ENCODE measurements at regions not wholly inside any gene's neighbourhood (a gene's known extent, or its start where the extent isn't known, plus 50 kb on each side); places are given as distances from the start of the nearest gene placed in this dataset.

DNA sequence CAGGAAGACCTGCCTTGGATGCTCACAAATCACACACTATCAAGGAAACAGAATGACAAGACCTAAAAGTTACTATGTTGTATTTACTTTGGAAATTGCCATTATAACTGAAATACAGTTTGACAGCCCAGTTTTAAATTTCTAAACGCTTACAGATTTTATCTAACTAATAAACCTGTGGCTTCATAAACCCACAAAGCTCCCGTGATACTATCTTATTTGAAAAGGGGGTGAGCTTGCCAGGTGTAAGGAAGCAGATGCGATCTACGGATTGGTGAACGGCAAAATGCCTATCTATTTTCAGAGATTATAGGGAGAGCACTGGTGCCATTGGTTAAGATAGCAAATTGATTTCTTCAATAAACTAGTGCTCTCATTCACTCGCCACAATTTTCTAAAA lies 485.5 kb downstream of the BCAT1 start:
- DNase-seq = no peak

DNA sequence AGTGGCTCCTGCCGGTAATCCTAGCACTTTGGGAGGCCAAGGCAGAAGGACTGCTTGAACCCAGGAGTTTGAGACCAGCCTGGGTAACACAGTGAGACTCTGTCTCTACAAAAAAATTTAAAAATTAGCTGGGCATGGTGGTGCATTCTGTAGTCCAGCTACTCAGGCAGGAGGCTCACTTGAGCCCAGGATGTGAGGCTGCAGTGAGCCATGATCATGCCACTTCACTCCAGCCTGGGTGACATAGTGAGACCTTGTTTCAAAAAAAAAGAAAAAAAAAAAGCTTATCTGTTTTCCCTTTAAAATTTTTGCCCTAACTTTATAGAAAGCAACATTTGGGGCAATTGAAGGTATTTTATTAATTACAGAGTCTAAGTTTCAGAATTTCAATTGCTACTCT lies 486.0 kb downstream of the BCAT1 start:
- DNase-seq = no peak

DNA sequence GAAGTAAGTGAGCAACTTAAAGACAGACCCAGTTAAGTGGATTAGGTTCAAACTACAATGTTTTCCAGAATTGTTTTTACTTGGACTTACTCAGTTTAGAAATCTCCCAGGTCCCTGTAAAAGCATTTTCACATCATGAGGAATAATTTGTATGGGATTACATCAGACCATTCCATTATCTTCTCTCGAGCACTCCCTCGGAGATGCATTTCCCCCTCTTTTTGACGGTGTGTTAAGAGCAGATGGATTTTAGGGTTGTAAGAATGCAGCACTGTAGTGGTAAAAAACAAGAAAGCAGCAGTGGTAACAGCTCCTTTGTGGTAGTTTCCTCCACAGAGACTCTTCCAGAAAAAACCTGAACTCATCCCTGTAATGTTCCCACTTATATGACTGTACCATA lies 488.4 kb downstream of the BCAT1 start:
- no peak for DNase-seq

DNA sequence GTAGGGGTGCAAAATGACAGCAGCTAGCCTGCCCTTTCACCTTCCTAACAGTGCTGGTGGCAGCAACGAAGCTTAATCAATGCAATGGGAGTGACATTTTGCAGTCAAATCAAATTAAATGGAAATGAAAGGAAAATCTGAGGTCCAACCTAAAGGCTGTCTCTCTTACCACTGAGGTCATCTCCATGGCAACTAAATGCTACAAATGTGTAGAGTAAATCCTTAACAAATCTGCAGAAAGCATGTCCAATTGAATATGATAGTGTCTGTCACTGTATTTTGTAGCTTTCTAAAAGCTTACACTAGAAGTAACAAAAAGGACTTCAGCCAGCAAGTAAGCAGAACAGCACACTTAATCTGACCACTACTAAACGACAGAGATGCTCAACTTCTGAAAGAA lies 488.8 kb downstream of the BCAT1 start:
- no peak for DNase-seq

DNA sequence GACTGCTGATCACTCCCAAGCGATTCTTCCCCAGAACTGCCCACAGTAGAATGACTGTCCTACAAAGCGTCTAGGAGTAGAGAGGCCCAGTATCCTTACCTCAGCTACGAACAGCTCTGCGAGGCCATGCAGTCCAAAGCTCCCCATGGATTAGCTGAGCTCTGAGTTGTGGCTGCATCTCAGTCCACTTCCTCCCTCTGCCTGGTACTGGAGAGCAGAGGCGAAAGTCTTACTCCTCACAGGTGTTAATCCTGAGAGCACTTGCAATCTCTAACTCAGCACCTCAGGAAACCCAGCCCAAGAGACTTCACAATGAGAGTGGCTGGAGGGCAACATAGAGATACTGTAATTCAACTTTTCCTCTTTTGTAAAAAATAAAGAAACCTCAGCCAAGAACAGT lies 493.1 kb downstream of the BCAT1 start:
- DNase-seq = no peak

DNA sequence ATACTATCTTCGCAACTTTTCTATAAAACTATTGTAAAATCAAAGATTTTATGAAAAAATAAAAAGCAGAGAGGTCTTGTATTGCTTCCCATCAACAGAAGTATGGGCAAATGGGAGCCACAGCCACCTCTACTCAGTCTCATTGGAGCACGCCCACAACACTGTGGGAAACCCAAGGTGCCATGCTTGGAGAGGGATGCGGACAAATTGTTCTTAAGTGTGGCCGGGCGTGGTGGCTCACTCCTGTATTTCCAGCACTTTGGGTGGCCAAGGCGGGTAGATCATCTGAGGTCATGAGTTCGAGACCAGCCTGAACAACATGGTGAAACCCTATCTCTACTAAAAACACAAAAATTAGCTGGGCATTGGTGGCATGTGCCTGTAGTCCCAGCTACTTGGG lies 498.2 kb upstream of the SOX5 start:
- no peak for DNase-seq

DNA sequence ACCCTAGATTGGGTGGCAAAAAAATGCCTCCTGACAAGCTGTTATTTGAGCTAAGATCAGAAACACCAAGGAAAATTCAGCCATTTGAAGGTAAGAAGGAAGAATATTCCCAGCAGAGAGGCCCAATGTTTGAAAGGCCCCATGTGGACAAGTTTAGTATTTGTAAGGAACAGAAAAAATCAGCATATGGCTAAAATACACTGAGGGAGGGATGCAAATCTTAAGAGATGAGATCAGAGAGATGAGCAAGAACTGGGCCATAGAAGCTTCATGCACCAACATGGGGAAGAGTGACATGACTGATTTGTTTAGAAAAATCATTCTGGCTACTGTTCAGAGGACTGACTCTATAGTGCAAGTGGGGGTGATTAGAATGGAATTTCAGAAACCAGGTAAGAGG lies 496.8 kb upstream of the SOX5 start:
- DNase-seq = no peak

DNA sequence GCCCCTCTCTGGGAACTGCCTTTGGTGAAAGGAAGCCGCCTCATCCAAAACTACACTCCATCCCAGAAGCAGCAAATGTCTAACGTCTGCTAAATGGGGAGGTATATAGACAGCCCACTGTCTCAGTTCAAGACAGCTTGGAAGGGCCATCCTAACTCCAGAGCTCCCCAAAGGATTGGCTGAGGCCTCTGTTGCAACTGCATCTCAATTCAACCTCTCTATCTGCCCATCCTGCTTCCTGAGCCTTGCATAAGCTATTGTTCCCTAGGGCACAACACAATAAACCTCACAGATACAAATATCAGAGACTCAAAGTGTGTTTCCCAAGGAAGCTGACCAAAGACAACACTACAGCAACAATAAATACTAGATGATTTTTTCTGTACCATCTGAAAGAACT lies 495.2 kb upstream of the SOX5 start:
- DNase-seq = no peak

DNA sequence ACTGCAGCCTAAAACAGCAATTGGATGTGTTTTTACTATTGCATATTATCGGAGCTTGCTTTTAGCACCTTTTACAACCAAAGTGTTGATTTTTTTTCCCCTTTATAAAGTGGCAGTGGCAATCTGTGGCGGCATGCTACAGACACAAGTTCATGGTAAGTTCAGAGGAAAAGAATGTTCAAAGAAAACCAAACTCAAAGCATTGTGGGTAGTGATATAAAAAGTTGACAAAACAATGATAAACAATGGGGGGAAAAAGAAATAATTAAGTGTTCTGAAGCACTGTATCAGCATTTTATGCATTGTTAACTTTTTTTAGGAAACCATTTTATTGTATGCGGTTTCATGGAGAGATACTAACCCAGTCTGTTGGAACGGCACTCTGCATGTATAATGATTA lies 492.0 kb upstream of the SOX5 start:
- no peak for DNase-seq

DNA sequence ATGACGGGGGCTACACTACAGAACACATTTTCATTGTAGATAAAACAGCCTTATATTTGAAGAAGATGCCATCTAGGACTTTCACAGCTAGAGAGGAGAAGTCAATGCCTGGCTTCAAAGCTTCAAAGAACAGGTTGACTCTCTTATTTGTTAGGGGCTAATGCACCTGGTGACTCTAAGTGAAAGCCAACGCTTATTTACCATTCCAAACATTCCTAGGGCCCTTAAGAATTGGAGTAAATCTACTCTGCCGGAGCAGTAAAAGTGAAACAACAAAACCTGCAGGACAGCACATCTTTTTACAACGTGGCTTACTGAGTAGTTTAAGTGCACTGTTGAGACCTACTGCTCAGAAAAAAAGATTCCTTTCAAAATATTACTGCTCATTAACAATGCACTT lies 487.2 kb upstream of the SOX5 start:
- no peak for DNase-seq

DNA sequence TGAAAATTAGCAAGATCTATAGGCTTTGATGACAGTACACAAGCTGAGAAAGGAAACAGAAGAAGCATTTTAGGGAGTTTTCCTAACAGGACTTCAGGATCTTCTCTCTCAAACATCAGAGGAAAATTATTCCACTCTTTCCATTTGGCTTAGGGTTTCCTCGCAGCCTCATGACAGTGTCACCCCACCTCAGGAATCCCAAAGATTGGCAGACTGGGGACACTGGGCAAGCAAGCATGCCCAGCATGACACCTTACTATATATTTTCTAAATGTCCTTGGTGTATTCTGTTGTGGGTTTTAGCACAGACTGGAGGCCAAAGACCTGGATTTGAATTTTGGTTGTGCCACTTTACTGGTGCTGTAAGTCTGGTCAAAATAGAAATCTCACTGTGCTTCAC lies 482.4 kb upstream of the SOX5 start:
- DNase-seq = no peak

DNA sequence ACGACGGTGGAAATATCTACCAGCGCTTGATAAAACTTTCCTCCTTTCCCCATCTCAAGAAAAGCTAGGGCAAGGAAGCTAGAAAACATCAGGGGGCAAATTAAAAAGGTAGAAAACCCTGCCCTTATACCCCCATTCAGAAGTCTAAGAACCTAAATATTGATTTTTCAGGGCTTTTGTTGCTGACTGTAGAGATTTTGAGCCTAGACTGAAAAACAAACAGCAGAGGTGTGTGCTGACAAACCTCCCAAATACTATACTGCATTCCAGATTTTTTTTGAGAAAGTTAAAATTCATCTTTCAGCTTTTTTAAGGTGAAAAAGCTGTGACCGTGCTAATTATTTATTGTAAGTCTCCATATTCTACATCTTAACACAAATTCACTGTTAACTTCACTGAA lies 478.3 kb upstream of the SOX5 start:
- DNase-seq = no peak

DNA sequence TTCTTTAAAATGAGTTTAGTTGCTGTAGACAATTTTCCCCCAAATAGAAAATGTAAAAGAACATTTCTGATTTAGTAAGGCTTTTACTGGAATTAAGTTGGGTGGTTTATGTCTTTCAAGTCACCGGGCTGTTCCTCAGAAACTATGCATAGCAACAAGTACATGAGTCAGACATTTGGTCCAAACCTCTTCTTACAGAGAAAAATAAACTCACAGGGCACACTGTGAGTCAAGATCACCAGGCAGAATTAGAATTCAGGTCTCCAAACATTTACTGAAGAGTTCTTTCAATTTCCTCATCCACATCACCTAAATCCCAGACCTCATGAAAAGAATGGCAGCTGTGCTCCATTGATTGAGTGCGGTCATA lies 476.1 kb upstream of the SOX5 start:
- DNase-seq = no peak

DNA sequence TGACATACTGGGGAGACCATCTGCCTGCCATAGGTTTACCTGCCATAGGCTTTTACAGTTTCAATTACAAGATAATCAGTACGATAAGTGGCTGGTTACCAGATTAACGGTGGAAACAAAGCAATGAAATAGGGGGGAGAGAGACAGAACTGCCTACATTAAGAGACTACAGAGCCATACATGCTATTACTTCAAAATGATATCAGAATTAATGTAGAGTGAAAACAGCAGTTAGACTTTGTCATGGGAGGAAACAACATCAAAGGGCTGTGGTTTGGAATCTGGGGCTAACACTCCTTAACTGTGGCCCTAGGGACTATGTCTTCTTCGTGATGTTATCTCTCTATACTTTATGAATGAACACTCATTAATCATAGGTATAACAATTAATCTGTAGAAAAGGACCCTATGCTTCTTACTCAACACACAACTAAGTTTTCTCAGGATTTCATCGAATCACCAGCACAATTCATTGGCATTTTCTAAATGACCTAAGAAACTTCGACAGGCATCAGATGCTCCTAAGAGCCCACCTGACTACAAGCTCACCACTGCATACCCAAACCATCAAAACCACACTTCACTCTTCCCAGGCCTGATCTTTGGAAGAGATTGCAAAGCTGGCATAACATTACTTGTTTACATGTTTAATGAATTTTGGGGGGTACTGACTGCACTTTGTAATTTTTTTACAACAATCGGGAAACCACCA lies 475.6 kb upstream of the SOX5 start:
- DNase-seq = peak in 1 of 3 experiments; percentile 43

DNA sequence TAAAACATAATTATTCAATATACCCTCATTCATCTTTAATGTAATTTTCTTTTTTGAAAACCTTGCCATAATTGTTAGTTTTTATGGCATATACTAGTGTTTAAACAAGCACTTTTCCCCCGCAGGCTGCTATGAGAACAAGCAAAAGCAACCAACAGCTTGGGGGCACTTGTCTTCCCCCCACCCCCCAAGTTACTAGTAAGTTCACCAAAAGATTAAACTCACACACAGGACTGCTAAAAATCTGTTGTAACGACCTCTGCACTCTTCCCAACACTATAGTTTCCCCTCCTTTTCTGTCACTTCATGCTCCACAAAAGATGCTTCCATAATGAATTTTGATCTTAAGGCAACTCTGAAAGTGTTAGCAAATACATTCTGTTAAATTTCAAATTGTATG lies 474.9 kb upstream of the SOX5 start:
- DNase-seq = no peak

DNA sequence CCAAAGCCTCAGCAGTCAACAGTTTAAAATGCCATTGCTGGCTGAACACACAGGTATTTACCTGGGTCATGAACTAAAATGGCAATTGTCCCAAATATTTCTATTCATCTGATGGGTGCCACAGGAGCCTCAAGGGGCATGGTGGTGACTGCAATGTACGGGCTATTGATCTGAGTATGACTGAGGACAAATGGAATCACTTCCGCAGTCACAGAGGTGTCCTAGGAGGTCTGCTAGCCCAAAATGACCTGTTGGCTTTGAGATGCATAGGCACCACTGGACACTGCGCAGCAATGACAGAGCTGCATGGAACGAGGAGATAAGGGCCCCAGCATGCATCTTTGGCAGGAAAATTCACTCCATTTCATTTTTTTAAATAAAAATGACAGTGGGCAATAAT lies 474.1 kb upstream of the SOX5 start:
- DNase-seq = no peak

DNA sequence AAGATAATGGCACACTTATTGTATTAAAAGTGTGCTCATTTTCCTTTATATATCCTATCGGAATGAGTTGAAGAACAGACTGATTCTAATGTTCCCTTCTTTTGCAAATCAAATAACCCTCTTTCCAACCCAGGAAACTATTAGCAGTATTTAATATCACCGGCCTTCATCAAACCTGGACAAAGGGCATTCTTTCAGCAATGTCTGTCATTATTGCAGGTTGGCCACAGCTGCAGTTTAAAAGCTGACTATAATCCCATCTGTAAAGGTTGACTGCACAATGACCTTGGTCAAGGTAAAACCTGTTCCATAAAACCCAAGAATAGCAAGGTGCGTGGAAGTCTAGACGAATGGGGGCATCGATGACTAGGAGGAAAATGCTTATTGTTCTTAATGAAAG lies 472.3 kb upstream of the SOX5 start:
- DNase-seq = no peak

DNA sequence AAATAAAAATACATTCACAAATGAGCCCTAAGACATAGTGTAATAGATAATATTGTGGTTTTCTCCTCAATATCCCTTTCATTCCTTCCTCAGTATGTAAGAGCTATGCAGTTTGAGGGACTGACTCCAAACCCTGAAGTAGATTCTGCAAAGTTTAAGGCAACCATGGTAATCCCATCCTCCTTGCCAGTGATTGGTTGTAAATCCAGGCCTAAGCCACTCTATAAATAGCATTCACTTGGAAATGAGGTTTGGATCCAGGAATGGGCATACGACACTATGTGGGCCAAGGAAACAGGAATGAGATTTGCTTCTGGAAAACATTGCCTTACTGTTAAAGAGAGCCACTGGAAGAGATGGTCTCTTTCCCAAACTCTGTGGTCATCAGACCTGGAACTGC lies 468.7 kb upstream of the SOX5 start:
- DNase-seq = no peak

DNA sequence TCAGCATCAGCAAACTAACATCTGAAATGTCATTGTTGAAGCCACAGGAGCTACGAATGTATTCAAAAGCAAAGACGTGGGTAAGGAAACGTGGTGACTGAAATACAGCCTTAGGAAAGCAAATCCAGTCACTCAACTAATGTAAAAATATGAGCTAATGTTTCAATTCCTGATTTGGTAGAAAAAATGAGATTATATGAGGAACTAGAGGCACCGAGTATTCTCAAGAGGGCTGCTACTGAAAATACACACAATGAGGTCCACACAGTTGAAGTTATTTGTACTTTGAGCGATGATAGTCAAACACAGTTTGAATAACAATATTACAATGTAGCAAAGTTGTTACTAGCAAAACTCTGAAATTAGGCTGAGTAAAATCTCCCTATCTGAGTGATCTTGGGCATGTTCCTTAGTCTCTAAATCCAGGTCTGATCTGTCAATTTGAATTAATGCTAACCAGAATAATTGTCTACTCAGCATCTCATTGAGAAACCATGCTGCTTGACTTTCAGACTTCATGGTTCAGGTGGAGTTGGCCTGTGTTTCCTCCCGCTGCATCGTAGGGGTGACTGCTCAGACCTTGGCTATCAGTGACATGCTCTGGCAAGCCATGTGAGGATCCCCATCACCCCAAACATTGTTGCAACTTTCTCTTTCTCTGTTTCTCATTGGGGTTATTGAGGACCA lies 467.1 kb upstream of the SOX5 start:
- no peak for DNase-seq

DNA sequence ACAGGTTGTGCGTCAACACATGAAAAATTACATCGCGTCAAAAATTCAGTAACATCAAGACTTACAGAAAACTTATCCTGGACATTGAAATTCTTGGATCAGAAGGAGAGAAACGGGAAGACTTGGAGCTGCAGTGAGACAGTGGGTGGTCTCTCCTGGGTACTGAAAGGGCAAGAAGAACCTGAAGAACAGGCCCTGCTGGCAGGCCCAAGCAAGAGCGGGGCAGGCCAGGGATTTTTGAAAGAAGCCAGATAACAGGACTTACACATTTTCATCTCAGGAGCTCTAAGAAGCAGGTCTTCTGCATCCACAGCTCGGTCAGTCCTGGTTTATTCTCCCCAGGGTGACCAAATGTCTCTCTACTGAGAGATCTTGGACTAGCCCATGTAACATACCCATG lies 466.5 kb upstream of the SOX5 start:
- DNase-seq = no peak

DNA sequence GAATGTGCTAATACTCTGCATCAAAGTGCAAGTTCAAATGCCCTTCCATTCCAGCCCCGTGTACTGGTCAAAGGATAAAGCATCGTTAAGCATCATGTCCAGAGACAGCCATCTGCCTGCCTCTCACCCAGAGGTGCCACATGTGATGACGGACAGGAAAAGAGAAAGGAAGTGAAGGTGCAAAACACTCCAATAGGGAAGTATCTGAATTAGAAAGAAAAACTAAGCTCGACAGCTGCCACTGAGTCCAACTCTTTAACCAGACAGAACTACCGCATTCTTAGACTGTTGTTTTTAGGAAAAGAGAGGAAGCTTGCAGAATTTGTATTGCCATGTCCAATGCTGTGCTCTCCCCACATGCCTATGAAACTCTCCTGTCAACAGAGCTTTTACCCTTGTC lies 465.0 kb upstream of the SOX5 start:
- no peak for DNase-seq

DNA sequence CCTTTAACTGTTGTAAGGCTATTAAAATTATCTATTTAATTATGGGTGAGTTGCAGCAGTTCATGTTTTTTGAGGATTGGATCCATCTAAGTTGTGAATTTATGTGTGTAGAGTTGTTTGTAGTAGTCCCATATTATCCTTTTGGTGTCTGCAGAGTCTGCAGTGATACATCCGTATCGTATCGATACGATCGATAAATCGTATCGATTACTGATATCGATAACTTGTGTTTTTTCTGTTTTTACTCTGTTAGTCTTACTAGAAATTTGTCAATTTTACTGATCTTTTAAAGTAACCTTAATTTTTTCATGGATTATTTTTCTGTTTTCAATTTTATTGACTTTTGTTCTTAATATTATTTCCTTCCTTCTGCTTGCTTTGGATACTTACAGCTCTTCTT lies 462.5 kb upstream of the SOX5 start:
- DNase-seq = no peak

DNA sequence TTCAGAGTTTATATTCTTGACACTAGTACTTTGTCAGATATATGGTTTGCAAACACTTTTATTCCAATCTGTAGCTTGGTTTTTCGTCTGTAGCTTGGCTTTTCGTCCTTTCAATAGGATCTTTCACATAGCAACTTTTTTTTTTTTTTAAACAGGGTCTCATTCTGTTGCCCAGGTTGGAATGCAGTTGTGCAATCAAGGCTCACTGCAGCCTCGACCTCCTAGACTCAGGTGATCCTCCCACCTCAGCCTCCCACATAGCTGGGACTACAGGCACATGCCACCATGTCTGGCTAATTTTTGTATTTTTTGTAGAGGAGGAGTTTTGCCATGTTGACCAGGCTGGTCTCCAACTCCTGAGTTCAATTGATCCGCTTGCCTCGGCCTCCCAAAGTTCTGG lies 460.4 kb upstream of the SOX5 start:
- no peak for DNase-seq

DNA sequence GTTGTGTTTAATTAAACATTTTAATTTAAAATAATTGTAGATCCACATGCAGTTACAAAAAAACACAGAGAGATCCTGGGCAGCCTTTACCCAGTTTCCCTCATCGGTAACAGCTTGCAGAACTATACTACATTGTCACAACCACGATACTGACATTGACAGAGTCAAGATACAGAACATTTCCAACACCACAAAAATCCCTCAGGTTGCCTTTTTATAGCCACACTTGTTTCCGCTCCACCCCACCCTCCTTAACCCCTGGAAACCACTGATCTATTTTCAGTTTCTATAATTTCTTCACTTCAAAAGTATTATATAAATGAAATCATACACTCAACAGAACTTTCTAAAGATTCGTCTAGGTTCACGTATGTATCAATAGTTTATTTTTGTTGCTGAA lies 458.8 kb upstream of the SOX5 start:
- DNase-seq = no peak

DNA sequence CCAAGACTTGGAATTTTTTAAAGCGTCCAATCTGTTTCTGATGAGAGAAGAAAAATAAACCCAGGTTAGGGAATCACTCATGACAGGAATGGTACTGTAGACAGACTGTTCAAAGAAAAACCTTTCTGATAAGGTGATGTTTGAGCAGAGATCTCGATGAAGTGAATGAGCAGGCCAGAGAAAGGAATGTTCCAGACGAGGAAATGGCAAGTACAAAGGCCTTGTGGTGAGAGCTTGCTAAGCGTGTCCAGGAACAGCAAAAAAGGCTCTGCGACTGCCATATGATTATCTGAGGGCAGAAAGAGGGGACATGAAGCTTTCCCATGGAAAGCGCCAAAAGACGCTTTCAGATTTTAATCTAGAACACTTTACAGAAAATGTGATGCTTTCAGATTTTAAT lies 458.4 kb upstream of the SOX5 start:
- DNase-seq = no peak
